ENCODE measurements at regions not wholly inside any gene's neighbourhood (a gene's known extent, or its start where the extent isn't known, plus 50 kb on each side); places are given as distances from the start of the nearest gene placed in this dataset.

- H3K27ac ChIP-seq (ENCODE audit: low read length in 2 of 2): no peak overlapping the region
- H3K79me2 ChIP-seq (ENCODE audit: control insufficient read depth, insufficient read depth, low read length): no peaks in the 10 kb centered on the region
- H3K36me3 ChIP-seq (replicated peaks in 1 of 2; ENCODE audit: control extremely low read depth in 1 of 2, control insufficient read depth in 1 of 2, extremely low read depth in 1 of 2, insufficient read depth in 2 of 2, low read length in 1 of 2): no peaks in the 10 kb centered on the region
- no peak overlapping the region for H3K4me2 ChIP-seq (replicated peaks; ENCODE audit: low read depth, low read length, poor library complexity, severe bottlenecking)
- H3K9ac ChIP-seq (ENCODE audit: low read length): no peak overlapping the region
- no peak overlapping the region for H2AFZ ChIP-seq (ENCODE audit: insufficient read depth, low read depth, low read length, poor library complexity, severe bottlenecking)
- TF ChIP-seq, protein P1, sequence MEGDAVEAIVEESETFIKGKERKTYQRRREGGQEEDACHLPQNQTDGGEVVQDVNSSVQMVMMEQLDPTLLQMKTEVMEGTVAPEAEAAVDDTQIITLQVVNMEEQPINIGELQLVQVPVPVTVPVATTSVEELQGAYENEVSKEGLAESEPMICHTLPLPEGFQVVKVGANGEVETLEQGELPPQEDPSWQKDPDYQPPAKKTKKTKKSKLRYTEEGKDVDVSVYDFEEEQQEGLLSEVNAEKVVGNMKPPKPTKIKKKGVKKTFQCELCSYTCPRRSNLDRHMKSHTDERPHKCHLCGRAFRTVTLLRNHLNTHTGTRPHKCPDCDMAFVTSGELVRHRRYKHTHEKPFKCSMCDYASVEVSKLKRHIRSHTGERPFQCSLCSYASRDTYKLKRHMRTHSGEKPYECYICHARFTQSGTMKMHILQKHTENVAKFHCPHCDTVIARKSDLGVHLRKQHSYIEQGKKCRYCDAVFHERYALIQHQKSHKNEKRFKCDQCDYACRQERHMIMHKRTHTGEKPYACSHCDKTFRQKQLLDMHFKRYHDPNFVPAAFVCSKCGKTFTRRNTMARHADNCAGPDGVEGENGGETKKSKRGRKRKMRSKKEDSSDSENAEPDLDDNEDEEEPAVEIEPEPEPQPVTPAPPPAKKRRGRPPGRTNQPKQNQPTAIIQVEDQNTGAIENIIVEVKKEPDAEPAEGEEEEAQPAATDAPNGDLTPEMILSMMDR (IDR thresholded peaks at IDR 0.05): no peak
- TF ChIP-seq EZH2 (IDR thresholded peaks at IDR 0.05; ENCODE audit: borderline replicate concordance, insufficient read depth, low read depth, low read length, poor library complexity, severe bottlenecking): no peak
- Mint-ChIP-seq H3K4me1 (no peaks in the 10 kb centered on the region), H3K27ac (no peak overlapping the region), H3K4me3 (no peak overlapping the region), H3K9me3 (ENCODE audit: insufficient read depth) (no peaks in the 10 kb centered on the region), H3K27me3 (peaks cover 28% of the 10 kb centered on the region)
- H3K4me1 ChIP-seq (ENCODE audit: control insufficient read depth in 2 of 2, insufficient read depth in 2 of 2, low read length in 2 of 2): no peaks in the 10 kb centered on the region
- DNase-seq: no peak
- intact Hi-C loops (cut with micrococcal nuclease): no loop called here
- POLR2A ChIA-PET: no interaction called here
- peaks cover 0 to 5% (median 0%) of the 10 kb centered on the region in 3 donors for H3K9me3 ChIP-seq (ENCODE audit: control extremely low read depth in 1 of 3, control insufficient read depth in 2 of 3, insufficient read depth in 1 of 3, low read length in 2 of 3)
- H4K20me1 ChIP-seq (ENCODE audit: control insufficient read depth, insufficient read depth, low read length, poor library complexity, severe bottlenecking): no peaks in the 10 kb centered on the region
- H3K27me3 ChIP-seq (replicated peaks in 1 of 4; ENCODE audit: control extremely low read depth in 1 of 4, control insufficient read depth in 3 of 4, insufficient read depth in 4 of 4, low read length in 3 of 4): peaks cover 0 to 5% (median under 1%) of the 10 kb centered on the region in 4 experiments
- CTCF ChIA-PET: no interaction called here
- 80% methylated on average over 1 of the region's 3 CpGs for WGBS (ENCODE audit: insufficient coverage)
- H3K4me3 ChIP-seq (ENCODE audit: control extremely low read depth in 1 of 5, extremely low read depth in 1 of 5, insufficient read depth in 1 of 5, low read depth in 2 of 5, low read length in 4 of 5): no peak overlapping the region
- ATAC-seq (ENCODE audit: low read depth): no peak
These were observed 242.4 kb upstream of the CSF3R start for GRCh38 chr1:36725151-36725550.

DNA sequence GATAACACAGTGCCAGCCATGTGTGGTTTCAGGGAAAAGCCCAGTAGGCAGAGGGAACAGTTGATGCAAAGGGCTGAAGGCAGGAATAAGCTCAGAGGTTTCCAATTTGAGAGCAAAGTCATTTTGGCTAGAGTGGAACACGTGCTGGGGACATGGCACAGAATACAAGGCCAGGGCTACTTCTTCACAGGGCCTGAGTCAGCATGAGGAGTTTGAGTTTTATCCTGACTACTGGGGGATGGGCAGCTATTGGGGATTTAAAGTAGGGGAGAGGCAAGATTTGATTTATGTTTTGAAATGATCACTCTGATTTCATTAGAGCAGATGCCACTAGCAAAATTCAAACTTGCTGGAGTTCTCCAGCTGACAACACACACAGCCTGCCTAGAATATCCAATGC, 241.1 kb upstream of the CSF3R start:
- WGBS (ENCODE audit: insufficient coverage): 63% methylated on average over 1 of the region's 1 CpG
- H3K4me1 ChIP-seq (ENCODE audit: control insufficient read depth in 2 of 2, insufficient read depth in 2 of 2, low read length in 2 of 2): no peaks in the 10 kb centered on the region
- DNase-seq (no peak), ATAC-seq (ENCODE audit: low read depth) (no peak)
- H3K27me3 ChIP-seq (replicated peaks in 1 of 4; ENCODE audit: control extremely low read depth in 1 of 4, control insufficient read depth in 3 of 4, insufficient read depth in 4 of 4, low read length in 3 of 4): peaks cover 0 to 5% (median 0%) of the 10 kb centered on the region in 4 experiments
- H3K9me3 ChIP-seq (ENCODE audit: control extremely low read depth in 1 of 3, control insufficient read depth in 2 of 3, insufficient read depth in 1 of 3, low read length in 2 of 3): peaks cover 0 to 8% (median 0%) of the 10 kb centered on the region in 3 donors
- no peak overlapping the region for H3K4me3 Mint-ChIP-seq
- no peaks in the 10 kb centered on the region for H3K36me3 ChIP-seq (replicated peaks in 1 of 2; ENCODE audit: control extremely low read depth in 1 of 2, control insufficient read depth in 1 of 2, extremely low read depth in 1 of 2, insufficient read depth in 2 of 2, low read length in 1 of 2)
- no peak overlapping the region for H2AFZ ChIP-seq (ENCODE audit: insufficient read depth, low read depth, low read length, poor library complexity, severe bottlenecking)
- no peaks in the 10 kb centered on the region for H3K4me1 Mint-ChIP-seq
- TF ChIP-seq, protein P1 (IDR thresholded peaks at IDR 0.05): no peak
- peaks cover 19% of the 10 kb centered on the region for H3K27me3 Mint-ChIP-seq
- H3K9me3 Mint-ChIP-seq (ENCODE audit: insufficient read depth): no peaks in the 10 kb centered on the region
- H3K9ac ChIP-seq (ENCODE audit: low read length): no peak overlapping the region
- no peak overlapping the region for H3K27ac Mint-ChIP-seq
- no peak overlapping the region for H3K4me3 ChIP-seq (ENCODE audit: control extremely low read depth in 1 of 5, extremely low read depth in 1 of 5, insufficient read depth in 1 of 5, low read depth in 2 of 5, low read length in 4 of 5)
- H3K4me2 ChIP-seq (replicated peaks; ENCODE audit: low read depth, low read length, poor library complexity, severe bottlenecking): no peak overlapping the region
- H3K79me2 ChIP-seq (ENCODE audit: control insufficient read depth, insufficient read depth, low read length): no peaks in the 10 kb centered on the region
- H4K20me1 ChIP-seq (ENCODE audit: control insufficient read depth, insufficient read depth, low read length, poor library complexity, severe bottlenecking): no peaks in the 10 kb centered on the region
- POLR2A ChIA-PET: no interaction called here
- CTCF ChIA-PET: no interaction called here
- no peak overlapping the region for H3K27ac ChIP-seq (ENCODE audit: low read length in 2 of 2)
- intact Hi-C loops (cut with micrococcal nuclease): no loop called here

Measured in B cell (primary cell).